Spleen (tissue), 11 donors: ENCODE measurements at regions not wholly inside any gene's neighbourhood (a gene's known extent, or its start where the extent isn't known, plus 50 kb on each side); places are given as distances from the start of the nearest gene placed in this dataset.

Experiments
- DNase-seq: peaks from one replicate; pipeline ENCODE4 v3.0.0-alpha.2; 2020
- H3K27ac ChIP-seq, 8 donors: fragments of 200-600 bp; sonication (generic) in 7 of 8; 1 replicate in 4 of 8; 2 replicates in 4 of 8; pipeline versions ENCODE4 v1.5.0 to v1.8.0; 2016 to 2021; ENCODE audit warnings: inconsistent platforms in 4 of 8, mild to moderate bottlenecking in 4 of 8, moderate library complexity in 1 of 8
- H3K27me3 ChIP-seq, 7 donors: fragments of 200-600 bp; sonication (generic) in 6 of 7; replicated peaks in 1 of 7; 1 replicate in 4 of 7; 2 replicates in 3 of 7; pipeline versions ENCODE4 v1.5.0 to v1.8.0; 2016 to 2021; ENCODE audit warnings: inconsistent platforms in 3 of 7, mild to moderate bottlenecking in 1 of 7
- H3K36me3 ChIP-seq, 6 donors: fragments of 200-600 bp; sonication (generic) in 5 of 6; 1 replicate in 4 of 6; 2 replicates in 2 of 6; pipeline versions ENCODE4 v1.5.0 to v1.8.0; 2016 to 2021; ENCODE audit warnings: inconsistent platforms in 2 of 6
- H3K4me1 ChIP-seq, 6 donors: fragments of 200-600 bp; sonication (generic) in 5 of 6; 1 replicate in 3 of 6; 2 replicates in 3 of 6; pipeline versions ENCODE4 v1.5.0 to v1.8.0; 2016 to 2021; ENCODE audit warnings: inconsistent platforms in 3 of 6
- H3K4me3 ChIP-seq, 8 donors: fragments of 200-600 bp; sonication (generic) in 7 of 8; 1 replicate in 4 of 8; 2 replicates in 4 of 8; pipeline versions ENCODE4 v1.5.0 to v1.8.0; 2016 to 2021; ENCODE audit warnings: inconsistent platforms in 4 of 8, mild to moderate bottlenecking in 4 of 8, moderate library complexity in 2 of 8
- H3K9me3 ChIP-seq, 8 donors: fragments of 200-600 bp; sonication (generic) in 7 of 8; 1 replicate in 4 of 8; 2 replicates in 4 of 8; pipeline versions ENCODE4 v1.5.0 to v1.8.0; 2016 to 2021; ENCODE audit warnings: inconsistent platforms in 4 of 8
- POLR2A ChIP-seq, 3 donors: fragments of 450-650 bp; IDR thresholded peaks; one replicate each; pipeline ENCODE4 v1.5.1; 2017; ENCODE audit warnings: antibody characterized with exemption in 3 of 3, mild to moderate bottlenecking in 1 of 3
- POLR2AphosphoS5 ChIP-seq, 3 donors: sonication (generic); formaldehyde crosslinking; IDR thresholded peaks; one replicate each; pipeline ENCODE4 v1.5.1; 2017; ENCODE audit warnings: antibody characterized with exemption in 3 of 3
- WGBS, 5 donors: extraction: QIAGEN DNeasy Blood & Tissue Kit in 3 of 5; methylation state at CpG; one replicate each; pipeline versions ENCODE4 v1.1.5 to v1.1.7; 2013 to 2018; 5-methylcytosine and 5-hydroxymethylcytosine counted together
- intact Hi-C: fragments of 100-400 bp; cut with DNase I; formaldehyde crosslinking; loops from one replicate; pipeline ENCODE4 v1.15.0; 2023; ENCODE audit warnings: low total_unique reads
- TF ChIP-seq, protein P1 (sequence below), 11 experiments: fragments of 200-600 bp in 7 of 11; fragments of 450-650 bp in 4 of 11; sonication (generic) in 4 of 11; IDR thresholded peaks in 8 of 11; conservative IDR thresholded peaks in 3 of 11; 1 replicate in 7 of 11; 2 replicates in 4 of 11; pipeline versions ENCODE4 v1.4.0 to v1.8.0; 2016 to 2021; ENCODE audit warnings: antibody characterized with exemption in 11 of 11, inconsistent platforms in 4 of 11, mild to moderate bottlenecking in 1 of 11
- donor health status: healthy with polysubstance abuse.
- donor health status: DM: no; HTN: no; CAD: no; lungs with moderate emphysema.
- donor health status: DM: no; HTN: no; CAD: no.
- donor health status: Bipolar disorder and iron deficiency.
- donor health status: healthy.
- donor health status: DM: no; HTN: no; CAD: no.
- donor health status: DM: yes; HTN: yes; CAD: no.

DNA sequence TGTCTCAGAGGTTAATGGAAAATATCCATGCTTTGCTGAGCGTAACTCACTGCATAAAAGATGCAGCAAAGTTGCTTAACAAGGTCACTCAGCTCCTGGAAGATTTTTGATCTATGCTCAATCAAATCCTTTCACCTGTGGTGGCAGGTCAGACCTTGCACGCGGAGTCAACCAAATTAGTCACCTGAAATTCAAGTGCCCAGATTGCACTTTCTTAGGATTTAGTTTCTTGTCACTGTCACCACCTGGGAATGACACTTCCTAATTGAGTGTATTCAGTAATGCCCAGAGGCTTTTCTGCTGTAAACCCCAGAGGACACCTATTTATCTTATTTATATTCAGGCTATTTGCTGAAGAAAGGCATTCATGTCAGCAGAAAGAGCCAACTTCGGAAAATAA is 215.8 kb upstream of the SMIM31 start:
- TF ChIP-seq, protein P1, sequence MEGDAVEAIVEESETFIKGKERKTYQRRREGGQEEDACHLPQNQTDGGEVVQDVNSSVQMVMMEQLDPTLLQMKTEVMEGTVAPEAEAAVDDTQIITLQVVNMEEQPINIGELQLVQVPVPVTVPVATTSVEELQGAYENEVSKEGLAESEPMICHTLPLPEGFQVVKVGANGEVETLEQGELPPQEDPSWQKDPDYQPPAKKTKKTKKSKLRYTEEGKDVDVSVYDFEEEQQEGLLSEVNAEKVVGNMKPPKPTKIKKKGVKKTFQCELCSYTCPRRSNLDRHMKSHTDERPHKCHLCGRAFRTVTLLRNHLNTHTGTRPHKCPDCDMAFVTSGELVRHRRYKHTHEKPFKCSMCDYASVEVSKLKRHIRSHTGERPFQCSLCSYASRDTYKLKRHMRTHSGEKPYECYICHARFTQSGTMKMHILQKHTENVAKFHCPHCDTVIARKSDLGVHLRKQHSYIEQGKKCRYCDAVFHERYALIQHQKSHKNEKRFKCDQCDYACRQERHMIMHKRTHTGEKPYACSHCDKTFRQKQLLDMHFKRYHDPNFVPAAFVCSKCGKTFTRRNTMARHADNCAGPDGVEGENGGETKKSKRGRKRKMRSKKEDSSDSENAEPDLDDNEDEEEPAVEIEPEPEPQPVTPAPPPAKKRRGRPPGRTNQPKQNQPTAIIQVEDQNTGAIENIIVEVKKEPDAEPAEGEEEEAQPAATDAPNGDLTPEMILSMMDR (IDR thresholded peaks at IDR 0.05 in 8 of 11, conservative IDR thresholded peaks at IDR 0.05 in 3 of 11), result no peak
- TF ChIP-seq POLR2AphosphoS5 (IDR thresholded peaks at IDR 0.05) (no peak), POLR2A (IDR thresholded peaks at IDR 0.05) (no peak)
- Histone ChIP-seq H3K27me3 (no peaks in the 10 kb centered on the region), H3K9me3 (peaks cover 0 to 33% (median 24%) of the 10 kb centered on the region in 8 donors), H3K4me3 (no peak overlapping the region), H3K27ac (no peak overlapping the region), H3K36me3 (no peaks in the 10 kb centered on the region), H3K4me1 (no peaks in the 10 kb centered on the region)
- intact Hi-C loops, result no loop called here
- DNase-seq, result no peak
- 78 to 91% (median 84%) methylated on average over 4 of the region's 4 CpGs for WGBS, 5 donors

- H3K36me3 ChIP-seq, result no peaks in the 10 kb centered on the region
- no peaks in the 10 kb centered on the region for H3K27me3 ChIP-seq
- peaks cover 0 to 46% (median 25%) of the 10 kb centered on the region in 8 donors for H3K9me3 ChIP-seq
- WGBS, 5 donors, result 80 to 97% (median 89%) methylated on average over 2 of the region's 2 CpGs
- no peak overlapping the region for H3K4me3 ChIP-seq
- TF ChIP-seq POLR2A (IDR thresholded peaks at IDR 0.05), result no peak
- no peak overlapping the region for H3K27ac ChIP-seq
- intact Hi-C loops, result no loop called here
- no peak for DNase-seq
- H3K4me1 ChIP-seq, result no peaks in the 10 kb centered on the region
These were observed 212.9 kb upstream of the SMIM31 start for GRCh38 chr4:164540987-164541386.

- no peak for DNase-seq
- no peak overlapping the region for H3K27ac ChIP-seq
- H3K27me3 ChIP-seq, result no peaks in the 10 kb centered on the region
- no peaks in the 10 kb centered on the region for H3K4me1 ChIP-seq
- peaks cover 0 to 46% (median 25%) of the 10 kb centered on the region in 8 donors for H3K9me3 ChIP-seq
- TF ChIP-seq POLR2AphosphoS5 (IDR thresholded peaks at IDR 0.05) (no peak), POLR2A (IDR thresholded peaks at IDR 0.05) (no peak)
- TF ChIP-seq, protein P1 (IDR thresholded peaks at IDR 0.05 in 8 of 11, conservative IDR thresholded peaks at IDR 0.05 in 3 of 11), result no peak
- no peaks in the 10 kb centered on the region for H3K36me3 ChIP-seq
- no peak overlapping the region for H3K4me3 ChIP-seq
- intact Hi-C loops, result no loop called here
- WGBS, 5 donors, result 47 to 71% (median 68%) methylated on average over 1 of the region's 1 CpG
These were observed 211.5 kb upstream of the SMIM31 start for GRCh38 chr4:164542431-164542830.

DNA sequence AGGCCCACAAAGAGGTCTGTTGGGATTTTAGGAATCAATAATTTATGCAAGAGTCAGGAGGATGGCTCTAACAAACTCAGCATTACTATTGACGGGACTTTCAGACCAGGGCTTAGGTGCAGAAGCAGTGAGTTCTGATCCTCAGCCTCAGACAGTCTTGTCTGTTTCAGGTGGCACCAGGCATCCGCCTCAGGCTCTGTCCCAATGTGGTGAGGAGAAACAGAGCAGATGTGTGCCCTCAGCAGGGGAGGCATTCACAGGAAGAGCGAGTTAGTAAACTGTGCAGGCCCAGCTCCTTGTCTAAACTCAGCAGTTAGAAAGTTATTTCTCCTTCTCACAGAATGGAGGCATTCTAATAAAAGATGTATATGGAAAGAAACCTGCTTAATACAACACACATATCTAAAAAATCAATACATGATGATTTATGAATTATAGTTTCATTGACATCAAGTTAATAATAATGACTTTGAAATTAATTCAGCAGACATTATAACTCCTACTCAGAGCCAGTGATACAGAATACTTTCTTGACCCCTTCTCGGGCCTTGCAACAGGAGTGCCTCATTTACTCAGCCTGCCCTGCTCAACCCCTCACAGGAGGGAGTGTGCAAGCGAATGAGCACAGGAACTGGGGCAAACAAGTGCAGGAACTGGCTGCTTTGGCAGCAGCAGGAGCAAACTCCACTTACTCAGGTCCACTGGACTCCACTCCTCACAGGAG is 202.8 kb upstream of the SMIM31 start:
- Histone ChIP-seq H3K4me3 (no peak overlapping the region), H3K36me3 (no peaks in the 10 kb centered on the region), H3K27me3 (no peaks in the 10 kb centered on the region), H3K4me1 (no peaks in the 10 kb centered on the region), H3K27ac (no peak overlapping the region), H3K9me3 (peaks cover 0 to 25% (median 19%) of the 10 kb centered on the region in 8 donors)
- no peak for DNase-seq
- WGBS, 5 donors, result 72 to 92% (median 79%) methylated on average over 5 of the region's 5 CpGs
- no peak for TF ChIP-seq POLR2A (IDR thresholded peaks at IDR 0.05)
- TF ChIP-seq, protein P1 (IDR thresholded peaks at IDR 0.05 in 8 of 11, conservative IDR thresholded peaks at IDR 0.05 in 3 of 11), result no peak
- no peak for TF ChIP-seq POLR2AphosphoS5 (IDR thresholded peaks at IDR 0.05)
- intact Hi-C loops, result no loop called here
